Suppressor macrophage treated with lipopolysaccharide for 4 hours (primary cell): ENCODE measurements at regions not wholly inside any gene's neighbourhood (a gene's known extent, or its start where the extent isn't known, plus 50 kb on each side); places are given as distances from the start of the nearest gene placed in this dataset.
"Not testable (repeated sequence)": the region's sequence is repeated elsewhere in the genome, so short reads cannot be mapped to it uniquely, and the experiment has no call there.

ENCODE experiments used
- DNase-seq: peaks from one replicate; pipeline ENCODE4 v3.0.0-alpha.2; 2020

DNA sequence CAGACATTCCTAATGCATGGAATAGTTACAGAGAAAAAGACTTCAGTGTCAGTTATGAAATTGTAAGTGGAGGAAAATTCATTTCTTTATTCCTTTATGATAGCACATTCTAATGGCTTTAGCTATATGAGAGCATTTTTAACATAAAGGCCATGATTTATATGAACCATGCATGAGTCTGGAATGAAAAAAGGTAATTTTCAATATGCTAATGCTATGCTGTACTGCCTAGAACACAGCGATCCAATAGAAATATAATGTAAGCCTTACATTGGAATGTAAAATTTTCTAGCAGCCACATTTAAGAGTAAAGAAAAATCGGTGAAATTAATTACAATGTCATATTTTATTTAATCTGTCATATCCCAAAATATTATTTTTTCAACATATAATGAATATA, 932.0 kb downstream of the C4orf33 start:
- no peak for DNase-seq

DNA sequence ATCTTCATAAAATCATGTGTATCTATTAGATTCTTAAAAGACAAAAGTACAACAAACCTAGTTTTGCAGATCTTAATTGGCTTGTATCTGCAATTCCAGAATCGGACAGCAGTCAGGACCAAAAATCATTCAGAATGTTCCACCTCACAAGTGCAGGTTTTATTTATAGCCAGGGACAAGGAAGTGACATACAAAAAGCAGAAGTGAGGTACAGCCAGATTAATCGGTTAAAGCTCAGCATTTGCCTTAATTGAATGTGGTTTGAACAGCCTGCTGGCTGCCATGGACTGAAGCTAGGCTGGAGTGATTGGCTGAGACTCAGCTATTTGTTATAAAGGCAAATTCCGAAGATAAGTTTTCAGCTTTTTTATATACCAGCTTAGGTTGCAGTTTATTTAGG, 932.6 kb downstream of the C4orf33 start:
- no peak for DNase-seq

DNA sequence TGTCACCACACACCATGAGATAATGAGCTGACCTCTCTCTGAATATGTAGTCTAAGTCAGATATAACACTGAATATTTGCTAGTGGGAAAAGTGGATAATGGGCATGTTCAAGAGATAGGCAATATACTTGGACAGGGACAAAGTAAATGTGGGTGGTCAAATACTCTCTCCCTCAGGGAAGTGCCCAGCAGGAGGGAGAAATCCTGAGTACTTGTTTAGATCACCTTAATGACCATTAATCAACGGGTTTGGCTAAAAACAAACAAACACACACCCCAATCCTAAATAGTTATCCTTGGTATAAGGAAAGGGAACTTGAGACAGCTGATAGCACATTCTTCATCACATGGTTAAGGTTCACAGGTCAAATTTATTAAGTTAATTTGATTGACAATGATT, 933.5 kb downstream of the C4orf33 start:
- DNase-seq: no peak

DNA sequence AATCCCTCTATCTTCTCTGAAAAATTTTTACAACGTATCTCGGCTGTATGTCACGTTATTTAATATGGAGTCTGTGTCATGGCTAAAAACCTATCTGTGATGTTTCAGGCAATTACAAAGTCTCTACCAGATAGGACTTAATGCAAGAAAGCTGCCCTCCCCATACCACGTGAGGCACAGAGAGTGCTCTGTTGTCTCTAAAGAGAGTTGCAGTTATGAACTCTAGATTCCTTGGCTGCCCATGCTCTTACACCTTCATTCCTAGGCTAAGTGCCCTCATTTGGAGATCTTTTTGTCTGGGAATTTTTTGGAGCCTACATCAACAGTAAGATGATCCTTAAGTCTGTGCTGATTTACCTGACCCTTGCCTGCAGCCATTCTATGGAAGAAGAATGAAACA, 935.9 kb downstream of the C4orf33 start:
- no peak for DNase-seq

DNA sequence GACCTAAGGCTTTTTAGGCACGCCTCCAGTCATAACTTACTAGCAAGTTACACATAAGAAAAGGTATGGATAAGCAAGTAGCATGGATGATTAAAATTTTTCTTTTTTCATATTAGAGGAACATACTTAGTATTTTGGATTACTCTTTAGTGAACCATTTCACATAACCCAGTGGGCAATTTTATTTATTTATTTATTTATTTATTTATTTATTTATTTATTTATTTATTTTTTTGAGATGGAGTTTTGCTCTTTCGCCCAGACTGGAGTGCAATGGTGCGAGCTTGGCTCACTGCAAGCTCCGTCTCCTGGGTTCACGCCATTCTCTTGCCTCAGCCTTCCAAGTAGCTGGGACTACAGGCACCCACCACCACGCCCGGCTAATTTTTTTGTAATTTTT, 937.7 kb downstream of the C4orf33 start:
- not testable (repeated sequence) for DNase-seq

DNA sequence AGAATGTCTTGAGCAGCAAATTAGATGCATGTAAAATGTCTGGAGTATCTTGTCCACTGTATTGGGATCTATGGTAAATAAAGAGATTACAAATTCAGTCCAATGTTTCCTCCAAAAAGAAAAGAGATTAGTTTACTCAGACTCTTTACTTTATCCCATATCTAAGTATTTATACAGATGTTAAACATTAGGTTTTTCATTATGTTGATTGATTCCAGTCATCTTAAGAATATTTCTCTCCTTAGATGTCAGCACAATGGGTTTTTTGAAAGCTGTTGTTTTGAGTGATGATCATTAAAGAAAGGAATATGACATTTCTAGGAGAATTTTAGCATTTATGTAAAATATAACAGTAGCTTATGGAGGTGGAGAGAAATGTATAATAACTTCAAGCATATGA, 938.9 kb downstream of the C4orf33 start:
- DNase-seq: no peak

DNA sequence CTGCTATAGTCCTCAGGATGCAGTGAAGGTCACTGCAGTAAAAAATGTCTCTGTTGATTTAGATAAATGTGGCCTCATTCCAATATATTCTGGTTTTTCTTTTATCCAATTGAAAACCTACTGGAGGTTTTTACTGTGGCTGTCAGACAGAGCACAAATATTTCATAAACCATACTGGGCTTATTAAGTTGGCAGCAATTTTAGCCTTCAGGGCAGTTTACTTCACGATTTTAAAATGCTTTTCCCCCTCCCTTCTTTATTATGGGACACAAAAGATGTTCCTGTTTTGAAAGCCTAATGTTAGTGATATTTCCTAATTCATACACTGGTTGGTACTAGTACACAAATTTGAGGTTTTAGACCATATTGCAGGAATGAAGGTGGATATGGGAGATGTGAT, 939.4 kb downstream of the C4orf33 start:
- DNase-seq: no peak

DNA sequence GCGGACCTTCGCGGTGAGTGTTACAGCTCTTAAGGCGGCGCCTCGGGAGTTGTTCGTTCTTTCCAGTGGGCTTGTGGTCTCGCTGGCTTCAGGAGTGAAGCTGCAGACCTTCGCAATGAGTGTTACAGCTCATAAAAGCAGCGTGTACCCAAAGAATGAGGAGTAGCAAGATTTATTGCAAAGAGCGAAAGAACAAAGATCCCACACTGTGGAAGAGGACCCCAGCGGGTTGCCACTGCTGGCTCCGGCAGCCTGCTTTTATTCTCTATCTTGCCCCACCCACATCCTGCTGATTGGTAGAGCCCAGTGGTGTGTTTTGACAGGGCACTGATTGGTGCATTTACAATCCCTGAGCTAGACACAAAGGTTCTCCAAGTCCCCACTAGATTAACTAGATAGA, 941.9 kb downstream of the C4orf33 start:
- DNase-seq: not testable (repeated sequence)

DNA sequence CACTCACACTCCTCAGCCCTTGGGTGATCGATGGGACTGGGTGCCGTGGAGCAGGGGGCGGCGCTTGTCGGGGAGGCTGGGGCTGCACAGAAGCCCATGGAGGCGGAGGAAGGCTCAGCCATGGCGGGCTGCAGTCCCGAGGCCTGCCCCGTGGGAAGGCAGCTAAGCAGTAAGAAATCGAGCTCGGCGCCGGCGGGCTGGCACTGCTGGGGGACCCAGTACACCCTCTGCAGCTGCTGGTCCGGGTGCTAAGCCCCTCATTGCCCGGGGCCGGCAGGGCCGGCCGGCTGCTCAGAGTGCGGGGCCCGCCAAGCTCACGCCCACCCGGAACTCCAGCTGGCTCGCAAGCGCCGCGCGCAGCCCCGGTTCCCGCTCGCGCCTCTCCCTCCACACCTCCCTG, 942.6 kb downstream of the C4orf33 start:
- not testable (repeated sequence) for DNase-seq

DNA sequence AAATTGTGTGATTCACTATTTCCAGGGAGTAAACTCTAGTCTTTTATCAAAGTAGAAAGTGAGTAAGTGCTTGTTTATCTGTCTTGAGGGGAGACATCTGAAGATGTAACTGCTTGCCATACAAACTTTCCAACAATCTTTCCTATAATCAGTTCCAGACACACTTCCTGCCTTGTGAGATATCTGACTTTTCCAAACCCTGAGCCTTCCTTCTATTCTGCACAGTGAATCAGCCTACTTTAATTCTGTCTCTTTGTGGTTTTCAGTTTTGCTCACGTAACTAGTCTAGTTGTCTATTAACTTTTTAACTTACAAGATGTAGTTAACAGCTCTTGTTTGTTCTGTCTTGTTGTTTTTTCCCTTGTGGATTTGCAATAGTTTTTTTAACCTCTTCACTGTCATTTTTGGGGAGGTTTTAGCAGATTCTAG, 947.8 kb downstream of the C4orf33 start:
- no peak for DNase-seq

DNA sequence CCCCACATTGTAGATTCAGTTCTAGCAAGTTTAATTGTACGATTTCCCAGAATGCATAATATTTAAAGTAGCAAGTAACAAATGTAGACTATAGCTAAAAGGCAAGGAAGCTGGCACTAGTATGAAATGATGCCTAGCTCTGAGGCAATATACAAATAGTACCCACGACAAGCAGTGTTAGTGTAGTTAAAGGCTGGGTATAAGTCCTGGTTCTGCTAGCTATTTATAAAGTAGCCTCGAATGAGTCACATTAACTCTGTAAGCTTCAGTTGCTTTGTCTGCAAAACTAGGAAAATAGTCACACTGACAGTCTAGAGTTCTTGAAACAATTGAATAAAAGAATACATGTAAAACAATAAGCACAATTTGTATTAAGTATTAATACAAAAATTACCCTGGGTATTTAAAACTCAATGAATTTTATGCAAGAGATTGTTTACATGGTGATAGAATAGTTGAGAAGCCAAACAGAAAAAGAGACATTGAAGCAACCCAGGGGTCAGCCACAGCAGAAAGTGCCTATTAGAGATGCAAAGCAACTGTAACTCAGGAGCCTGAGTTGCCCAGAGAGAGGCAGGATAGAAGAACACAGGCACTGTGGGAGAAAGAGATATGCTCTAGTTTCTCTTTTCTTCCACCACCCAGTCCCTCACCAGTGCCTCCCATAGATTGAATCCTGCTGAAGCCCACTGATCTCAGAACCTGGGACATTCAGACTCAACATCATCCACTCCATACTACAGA, 949.0 kb downstream of the C4orf33 start:
- no peak for DNase-seq

DNA sequence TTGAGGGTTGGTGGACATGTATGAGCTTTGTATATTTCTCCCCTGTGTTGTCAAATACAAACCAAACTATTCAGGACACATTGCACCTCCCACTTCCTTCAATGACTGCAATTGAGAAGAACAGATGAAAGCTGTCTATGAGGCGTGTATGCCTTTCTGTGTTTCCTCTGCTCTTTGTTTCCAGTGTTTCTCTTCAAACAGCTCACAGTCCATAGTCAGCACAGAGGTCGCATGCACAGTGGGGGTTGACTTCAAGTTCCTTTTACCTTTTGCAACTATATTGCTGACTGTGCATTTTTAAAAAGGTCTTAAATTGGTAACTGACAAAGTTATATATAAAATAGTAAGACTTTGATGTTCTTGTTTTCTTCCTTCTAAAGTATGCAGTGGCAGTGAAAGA, 957.8 kb downstream of the C4orf33 start:
- DNase-seq: no peak

DNA sequence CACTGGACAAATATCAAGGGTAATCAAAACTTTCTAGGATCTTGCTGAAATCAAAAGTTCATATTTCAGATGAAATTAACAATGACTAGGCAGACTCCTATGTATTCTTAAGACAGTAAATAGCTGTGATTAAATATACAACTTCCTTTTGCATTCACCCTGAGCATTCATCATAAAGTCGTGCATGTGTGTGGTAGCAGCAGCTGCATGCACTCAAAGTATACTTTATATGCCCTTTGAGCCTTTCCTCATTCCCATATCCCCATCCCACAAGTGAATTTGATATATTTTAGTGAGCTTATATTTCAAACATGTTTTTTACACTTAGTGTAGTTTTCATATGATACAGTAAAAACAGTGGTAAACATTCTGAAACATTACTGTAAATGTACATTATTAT, 959.0 kb downstream of the C4orf33 start:
- no peak for DNase-seq

DNA sequence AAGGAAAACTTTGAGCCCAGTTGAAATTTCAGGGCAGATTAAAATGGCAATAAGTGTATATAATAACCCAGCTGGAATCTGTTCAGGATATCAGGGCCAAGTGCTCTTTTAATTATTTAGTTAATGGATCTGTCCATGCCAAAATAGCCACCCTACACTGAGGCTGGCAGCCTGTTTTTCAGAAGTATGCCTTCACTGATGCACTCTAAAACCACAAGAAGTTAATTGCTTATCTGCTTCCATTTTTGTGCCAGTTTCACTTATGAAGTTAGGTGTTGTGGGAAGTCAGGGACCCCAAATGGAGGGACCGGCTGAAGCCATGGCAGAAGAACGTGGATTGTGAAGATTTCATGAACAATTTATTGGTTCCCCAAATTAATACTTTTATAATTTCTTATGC, 960.3 kb downstream of the C4orf33 start:
- DNase-seq: no peak

DNA sequence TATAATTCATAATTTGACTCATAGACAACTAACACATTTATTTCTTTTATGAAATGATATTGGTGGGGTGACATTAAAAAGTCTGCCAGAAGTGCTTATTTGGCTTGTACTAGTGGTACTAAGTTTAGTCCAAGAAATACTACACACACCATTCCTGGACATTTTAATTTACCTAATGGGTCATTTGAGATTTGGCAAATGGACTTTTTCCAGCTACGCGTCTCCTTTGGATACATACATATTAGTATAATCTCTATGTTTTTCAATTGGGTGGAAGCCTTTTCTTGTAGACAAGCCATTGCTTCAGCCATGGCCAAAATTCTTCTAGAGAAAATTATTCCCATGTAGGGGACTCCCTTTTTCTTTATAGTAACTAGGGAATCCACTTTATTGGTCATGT, 968.5 kb downstream of the C4orf33 start:
- DNase-seq: no peak

DNA sequence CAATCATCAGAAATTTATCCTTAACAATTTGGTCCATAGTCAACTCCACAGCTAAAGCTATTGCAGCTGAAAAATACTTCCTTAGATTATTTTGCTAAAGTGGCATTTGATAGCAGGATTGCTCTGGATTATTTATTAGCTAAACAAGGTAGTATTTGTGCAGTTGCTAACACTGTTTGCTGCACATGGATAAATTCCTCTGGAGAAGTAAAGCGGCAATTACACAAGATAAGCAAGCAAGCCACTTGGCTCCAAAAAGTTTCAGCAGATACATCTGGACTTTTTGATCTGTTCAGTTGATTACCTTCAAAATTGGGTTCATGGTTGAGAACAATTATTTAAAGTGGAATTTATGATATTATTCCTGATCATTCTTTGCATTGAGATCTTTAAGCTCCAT, 971.5 kb downstream of the C4orf33 start:
- DNase-seq: no peak

DNA sequence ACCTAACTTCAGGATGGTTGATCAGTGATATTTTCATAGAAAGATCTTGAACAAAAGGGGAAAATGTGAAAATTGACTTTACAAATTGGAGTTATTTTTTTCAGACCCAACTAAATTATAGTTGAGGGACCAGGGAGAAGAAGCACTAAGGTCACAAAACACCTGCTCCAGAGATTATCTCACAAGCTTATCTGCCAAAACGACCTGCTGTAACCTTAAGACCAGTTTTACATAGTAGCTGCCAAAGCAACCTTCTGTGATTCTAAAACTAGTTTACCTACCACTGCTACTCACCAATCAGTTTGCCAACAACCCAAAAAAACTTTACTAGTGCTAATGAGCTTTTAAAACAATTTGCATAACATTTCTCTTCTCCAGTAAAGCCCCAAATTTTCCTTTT, 972.1 kb downstream of the C4orf33 start:
- DNase-seq: no peak

DNA sequence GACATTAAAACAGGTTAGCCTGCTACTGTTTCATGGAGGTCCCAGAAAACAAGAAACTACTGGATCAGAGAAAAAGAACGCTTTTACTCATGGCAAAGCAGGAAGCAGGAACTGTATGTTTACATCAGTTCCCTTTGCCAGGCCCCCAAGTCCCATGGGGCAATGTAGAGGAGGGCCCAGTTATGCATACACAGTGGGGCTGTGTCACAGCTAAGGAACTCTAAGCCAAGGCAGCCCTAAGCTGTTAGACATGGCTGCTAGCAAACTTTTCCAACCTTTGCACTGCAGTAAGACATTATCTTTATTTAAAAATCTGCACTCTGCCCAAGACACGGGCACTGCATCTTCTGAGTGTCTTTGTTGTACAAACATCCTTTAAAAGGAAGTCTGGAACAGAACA, 975.8 kb downstream of the C4orf33 start:
- DNase-seq: no peak

DNA sequence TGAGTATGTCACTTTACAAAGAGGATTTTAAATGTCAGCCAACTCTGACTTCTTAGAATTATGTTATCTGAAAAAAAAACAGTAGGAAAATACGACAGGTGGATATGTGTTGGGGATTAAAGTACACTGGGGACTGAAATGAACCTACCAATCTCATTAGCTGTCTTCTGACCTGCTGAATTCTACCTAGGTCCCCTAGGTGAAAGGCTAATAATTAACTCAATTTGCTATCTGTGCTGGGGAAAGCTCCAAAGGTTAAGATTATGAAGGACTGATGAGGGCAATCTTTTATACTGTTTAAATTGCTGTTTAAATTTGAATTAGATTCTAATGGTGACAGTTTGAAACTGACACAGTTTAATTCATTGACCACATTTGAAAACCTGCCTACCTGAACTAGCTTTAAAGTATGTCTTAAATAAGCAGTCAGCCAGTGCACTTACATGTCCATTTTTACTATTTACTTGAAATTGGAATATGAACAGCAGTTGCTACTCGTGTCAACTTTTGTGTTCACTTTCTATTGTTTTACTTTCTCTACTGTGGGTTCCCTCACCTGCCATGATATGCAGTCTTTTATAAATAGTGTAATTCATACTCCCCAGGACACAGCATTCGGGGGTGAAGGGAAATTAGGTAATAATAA, 977.3 kb downstream of the C4orf33 start:
- DNase-seq: no peak

DNA sequence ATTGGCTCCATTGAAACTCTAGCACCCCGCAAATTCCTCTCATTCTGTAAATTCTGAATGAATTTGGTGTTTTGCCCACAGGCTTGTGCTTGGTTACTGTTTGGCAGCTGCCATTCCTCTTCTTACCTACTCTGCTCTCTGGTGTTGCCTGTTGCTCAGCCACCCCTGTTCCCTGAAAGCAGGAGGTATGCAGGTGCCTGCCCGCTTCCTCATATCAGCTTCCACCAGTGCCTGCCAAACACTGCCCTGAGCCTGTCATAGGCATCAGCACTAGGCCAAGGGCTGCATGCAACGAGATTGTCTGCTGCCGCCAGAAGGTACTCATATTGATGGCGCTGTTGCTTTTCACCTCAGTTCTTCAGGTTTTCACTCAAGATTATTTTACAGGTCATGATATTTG, 978.1 kb downstream of the C4orf33 start:
- no peak for DNase-seq

DNA sequence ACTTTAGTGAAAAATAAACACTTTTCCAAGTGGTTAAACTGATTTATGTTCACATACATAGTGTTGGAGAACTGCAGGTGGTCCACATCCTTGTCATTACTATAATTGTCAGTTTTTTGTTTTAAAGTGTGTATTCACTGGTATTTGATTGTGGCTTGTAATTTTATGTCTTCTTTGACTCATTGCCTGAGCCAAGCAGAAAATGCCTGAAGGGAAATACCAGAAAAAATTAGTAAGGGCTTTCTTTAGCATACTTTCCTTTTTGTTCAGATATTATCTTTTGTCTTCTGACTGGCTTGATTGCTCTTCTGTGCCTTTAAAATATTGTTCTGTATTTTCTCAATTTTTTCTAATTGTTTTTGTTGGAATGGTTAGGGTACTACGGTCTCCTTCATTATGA, 981.3 kb downstream of the C4orf33 start:
- no peak for DNase-seq

DNA sequence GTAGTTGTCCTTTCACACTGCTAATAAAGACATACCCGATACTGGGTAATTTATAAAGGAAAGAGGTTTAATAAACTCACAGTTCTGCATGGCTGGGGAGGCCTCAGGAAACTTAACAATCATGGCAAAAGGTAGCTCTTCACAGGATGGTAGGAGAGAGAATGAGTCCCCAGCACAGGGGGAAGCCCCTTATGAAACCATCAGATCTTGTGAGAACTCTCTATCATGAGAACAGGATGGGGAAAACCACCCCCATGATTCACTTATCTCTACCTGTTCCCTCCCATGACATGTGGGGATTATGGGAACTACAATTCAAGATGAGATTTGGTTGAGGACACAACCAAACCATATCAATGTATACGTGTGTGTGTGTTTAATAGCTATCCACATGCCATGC, 983.1 kb downstream of the C4orf33 start:
- not testable (repeated sequence) for DNase-seq

DNA sequence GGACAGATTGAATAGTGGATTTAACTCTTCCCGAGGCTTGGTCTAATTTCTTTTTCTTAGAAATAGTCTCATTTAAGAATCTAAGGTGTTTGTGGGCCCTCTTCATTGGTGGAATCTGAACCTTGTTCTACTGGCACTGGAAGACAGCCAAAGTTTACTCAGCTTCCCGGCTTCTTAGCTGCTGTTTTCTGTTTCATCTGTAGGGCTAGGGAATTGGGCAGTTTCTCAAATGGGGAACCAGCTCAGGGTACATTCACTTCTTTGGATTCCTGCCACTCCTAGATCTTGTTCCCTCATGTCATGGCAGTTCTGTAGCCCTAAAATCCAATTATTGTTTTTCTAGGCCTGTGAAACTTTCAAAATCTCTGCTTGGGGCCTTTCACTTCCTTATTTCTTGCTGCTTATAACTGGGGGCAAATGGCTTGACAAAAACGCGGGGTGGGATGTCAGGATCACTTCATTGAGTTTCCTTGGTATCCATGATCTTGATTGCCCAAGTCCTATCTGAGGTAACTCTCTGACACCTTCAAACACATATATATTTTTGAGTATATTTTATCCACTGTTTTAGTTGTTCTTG, 985.0 kb downstream of the C4orf33 start:
- DNase-seq: no peak

DNA sequence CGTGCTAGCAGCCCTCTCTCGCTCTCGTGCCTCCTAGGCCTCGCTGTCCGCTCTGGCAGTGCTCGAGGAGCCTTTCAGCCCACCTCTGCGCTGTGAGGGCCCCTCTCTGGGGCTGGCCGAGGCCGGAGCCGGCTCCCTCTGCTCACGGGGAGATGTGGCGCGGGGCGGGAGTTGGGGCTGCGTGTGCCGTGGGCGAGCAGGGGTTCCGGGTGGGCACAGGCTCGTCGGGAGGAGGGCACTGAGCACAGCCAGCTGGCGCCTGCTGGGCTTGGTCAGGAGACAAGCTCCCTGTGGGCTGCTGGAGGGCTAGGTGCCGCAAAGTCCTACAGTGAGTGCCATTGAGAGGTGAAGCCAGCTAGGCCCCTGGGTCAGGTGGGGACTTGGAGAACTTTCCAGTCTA, 994.5 kb downstream of the C4orf33 start:
- DNase-seq: no peak
